Tibial artery (tissue), 4 donors: ENCODE measurements at regions not wholly inside any gene's neighbourhood (a gene's known extent, or its start where the extent isn't known, plus 50 kb on each side); places are given as distances from the start of the nearest gene placed in this dataset.

Source experiments
- DNase-seq, 2 donors: peaks; one replicate each; pipeline ENCODE4 v3.0.0-alpha.2; 2019
- H3K27ac ChIP-seq, 2 donors: fragments of 200-600 bp; sonication (generic) in 1 of 2; 1 replicate in 1 of 2; 2 replicates in 1 of 2; pipeline ENCODE4 v1.5.1; 2018 to 2019; ENCODE audit warnings: mild to moderate bottlenecking in 1 of 2
- H3K27me3 ChIP-seq, 2 donors: fragments of 200-600 bp; sonication (generic) in 1 of 2; one replicate each; pipeline versions ENCODE4 v1.5.1 to v1.6.0; 2016 to 2019
- H3K36me3 ChIP-seq, 3 donors: fragments of 200-600 bp; sonication (generic) in 2 of 3; one replicate each; pipeline ENCODE4 v1.5.1; 2016 to 2019; ENCODE audit warnings: mild to moderate bottlenecking in 2 of 3
- H3K4me1 ChIP-seq, 4 donors: fragments of 200-600 bp; sonication (generic) in 2 of 4; 1 replicate in 3 of 4; 2 replicates in 1 of 4; pipeline ENCODE4 v1.5.1; 2016 to 2019
- H3K4me3 ChIP-seq, 2 donors: fragments of 200-600 bp; sonication (generic) in 1 of 2; 1 replicate in 1 of 2; 2 replicates in 1 of 2; pipeline ENCODE4 v1.5.1; 2018 to 2019; ENCODE audit warnings: mild to moderate bottlenecking in 2 of 2
- H3K9me3 ChIP-seq, 3 donors: fragments of 200-600 bp; sonication (generic) in 1 of 3; one replicate each; pipeline ENCODE4 v1.5.1; 2016 to 2019
- intact Hi-C: fragments of 100-400 bp; cut with DNase I; formaldehyde crosslinking; loops from one replicate; pipeline ENCODE4 v1.15.0; 2023; ENCODE audit warnings: low total_unique reads
- TF ChIP-seq, protein P1 (sequence below), 2 experiments: fragments of 200-600 bp in 1 of 2; fragments of 450-650 bp in 1 of 2; IDR thresholded peaks; one replicate each; pipeline ENCODE4 v1.5.1; 2017 to 2019; ENCODE audit warnings: antibody characterized with exemption in 2 of 2, mild to moderate bottlenecking in 1 of 2, moderate library complexity in 1 of 2

DNA sequence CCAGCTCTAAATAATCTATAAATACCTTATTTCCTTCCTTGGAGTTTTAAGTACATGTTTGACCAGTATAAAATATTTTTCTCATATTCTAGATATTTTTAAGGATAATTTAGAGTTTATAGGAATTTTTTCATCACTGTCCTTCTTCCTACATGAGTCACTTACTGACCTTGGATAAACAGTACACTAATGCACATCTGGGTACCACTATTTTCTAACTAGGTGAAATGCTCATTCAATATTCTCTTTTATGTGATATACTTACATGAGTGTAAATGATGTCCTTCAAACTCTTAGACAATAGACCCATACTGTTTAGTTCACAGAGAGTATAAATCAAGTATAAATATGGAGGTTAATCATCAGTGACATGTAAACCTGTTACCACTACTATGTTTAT is 1574.2 kb upstream of the ACVR2A start:
- no peaks in the 10 kb centered on the region for H3K9me3 ChIP-seq
- TF ChIP-seq, protein P1, sequence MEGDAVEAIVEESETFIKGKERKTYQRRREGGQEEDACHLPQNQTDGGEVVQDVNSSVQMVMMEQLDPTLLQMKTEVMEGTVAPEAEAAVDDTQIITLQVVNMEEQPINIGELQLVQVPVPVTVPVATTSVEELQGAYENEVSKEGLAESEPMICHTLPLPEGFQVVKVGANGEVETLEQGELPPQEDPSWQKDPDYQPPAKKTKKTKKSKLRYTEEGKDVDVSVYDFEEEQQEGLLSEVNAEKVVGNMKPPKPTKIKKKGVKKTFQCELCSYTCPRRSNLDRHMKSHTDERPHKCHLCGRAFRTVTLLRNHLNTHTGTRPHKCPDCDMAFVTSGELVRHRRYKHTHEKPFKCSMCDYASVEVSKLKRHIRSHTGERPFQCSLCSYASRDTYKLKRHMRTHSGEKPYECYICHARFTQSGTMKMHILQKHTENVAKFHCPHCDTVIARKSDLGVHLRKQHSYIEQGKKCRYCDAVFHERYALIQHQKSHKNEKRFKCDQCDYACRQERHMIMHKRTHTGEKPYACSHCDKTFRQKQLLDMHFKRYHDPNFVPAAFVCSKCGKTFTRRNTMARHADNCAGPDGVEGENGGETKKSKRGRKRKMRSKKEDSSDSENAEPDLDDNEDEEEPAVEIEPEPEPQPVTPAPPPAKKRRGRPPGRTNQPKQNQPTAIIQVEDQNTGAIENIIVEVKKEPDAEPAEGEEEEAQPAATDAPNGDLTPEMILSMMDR (IDR thresholded peaks at IDR 0.05), result no peak
- no peaks in the 10 kb centered on the region for H3K4me1 ChIP-seq

DNA sequence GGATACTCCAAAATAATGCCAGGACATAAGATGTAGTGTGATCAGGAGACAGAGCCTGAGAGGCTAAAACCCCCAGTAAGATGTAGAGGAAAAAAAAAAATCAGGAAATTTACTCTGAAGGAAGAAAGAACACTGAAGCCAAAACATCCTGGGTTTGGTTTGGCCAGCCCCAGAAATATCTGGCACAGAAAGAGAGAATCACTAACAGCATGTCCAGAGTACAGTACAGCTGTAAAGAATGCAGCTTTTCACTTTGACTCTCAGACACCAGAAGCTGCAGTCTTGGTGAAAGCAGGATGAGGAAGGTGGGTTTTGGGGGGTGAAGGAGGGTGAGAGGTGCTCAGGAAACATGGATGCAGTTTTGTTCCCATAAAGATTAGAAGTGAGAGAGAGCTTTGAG is 1577.7 kb upstream of the ACVR2A start:
- no peaks in the 10 kb centered on the region for H3K36me3 ChIP-seq
- intact Hi-C loops, result no loop called here
- H3K4me1 ChIP-seq, result no peaks in the 10 kb centered on the region
- no peak overlapping the region for H3K4me3 ChIP-seq
- TF ChIP-seq, protein P1 (IDR thresholded peaks at IDR 0.05), result no peak
- no peaks in the 10 kb centered on the region for H3K9me3 ChIP-seq
- DNase-seq, result no peak
- no peaks in the 10 kb centered on the region for H3K27me3 ChIP-seq
- no peak overlapping the region for H3K27ac ChIP-seq

More for the DNA sequence above, 1574.2 kb upstream of the ACVR2A start:
- H3K27ac ChIP-seq, result no peak overlapping the region
- intact Hi-C loops, result no loop called here
- H3K4me3 ChIP-seq, result no peak overlapping the region
- no peaks in the 10 kb centered on the region for H3K36me3 ChIP-seq
- no peak for DNase-seq
- no peaks in the 10 kb centered on the region for H3K27me3 ChIP-seq

GRCh38 chr2:146265656-146266055 is 1579.2 kb upstream of the ACVR2A start:
- H3K27me3 ChIP-seq, result no peaks in the 10 kb centered on the region
- H3K9me3 ChIP-seq, result no peaks in the 10 kb centered on the region
- H3K4me3 ChIP-seq, result no peak overlapping the region
- H3K36me3 ChIP-seq, result no peaks in the 10 kb centered on the region
- intact Hi-C loops, result no loop called here
- DNase-seq, result no peak
- TF ChIP-seq, protein P1 (IDR thresholded peaks at IDR 0.05), result no peak
- H3K4me1 ChIP-seq, result no peaks in the 10 kb centered on the region
- no peak overlapping the region for H3K27ac ChIP-seq

DNA sequence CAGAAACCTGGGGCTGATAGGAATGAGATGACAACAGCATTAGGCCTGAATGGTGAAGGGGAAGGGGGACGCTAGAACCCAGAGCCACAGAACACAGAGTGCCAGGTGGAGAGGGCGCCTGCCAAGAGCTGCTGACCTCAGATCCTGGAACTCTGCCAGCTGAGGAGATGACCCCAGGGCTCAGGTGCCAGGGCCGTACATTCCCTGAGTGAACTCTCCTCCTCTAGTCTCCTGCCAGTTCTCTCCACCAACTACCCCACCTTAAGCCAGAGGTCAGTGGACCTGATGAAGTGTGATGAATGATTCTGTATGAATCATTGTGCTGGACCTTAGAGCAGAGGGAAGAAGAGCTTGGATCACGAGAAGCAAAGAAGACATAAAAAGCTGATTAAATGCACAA is 1582.2 kb upstream of the ACVR2A start:
- Histone ChIP-seq H3K27ac (no peak overlapping the region), H3K27me3 (no peaks in the 10 kb centered on the region), H3K4me1 (no peaks in the 10 kb centered on the region), H3K36me3 (no peaks in the 10 kb centered on the region), H3K9me3 (no peaks in the 10 kb centered on the region), H3K4me3 (no peak overlapping the region)
- TF ChIP-seq, protein P1 (IDR thresholded peaks at IDR 0.05), result no peak
- intact Hi-C loops, result no loop called here
- no peak for DNase-seq

DNA sequence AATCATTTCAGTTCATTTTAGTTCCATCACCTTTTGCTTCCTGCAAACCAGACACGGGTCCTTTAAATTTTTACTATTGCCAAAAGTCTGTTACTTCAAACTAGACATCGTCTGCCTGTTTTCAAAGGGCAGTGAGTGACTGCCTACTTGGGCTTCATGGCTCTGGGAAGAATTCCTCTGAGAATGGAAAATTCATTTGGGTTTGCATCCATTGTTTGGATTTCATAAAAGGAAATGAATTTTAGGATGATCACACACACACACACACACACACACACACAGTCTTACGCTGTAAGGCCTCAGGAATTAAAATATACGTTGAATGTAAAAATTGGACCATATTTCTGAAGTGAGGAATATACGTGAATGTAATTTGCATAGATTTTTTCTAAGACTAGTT is 1584.3 kb upstream of the ACVR2A start:
- Histone ChIP-seq H3K4me3 (no peak overlapping the region), H3K36me3 (no peaks in the 10 kb centered on the region), H3K27ac (no peak overlapping the region), H3K4me1 (no peaks in the 10 kb centered on the region), H3K27me3 (no peaks in the 10 kb centered on the region), H3K9me3 (no peaks in the 10 kb centered on the region)
- TF ChIP-seq, protein P1 (IDR thresholded peaks at IDR 0.05), result no peak
- no peak for DNase-seq
- intact Hi-C loops, result no loop called here

DNA sequence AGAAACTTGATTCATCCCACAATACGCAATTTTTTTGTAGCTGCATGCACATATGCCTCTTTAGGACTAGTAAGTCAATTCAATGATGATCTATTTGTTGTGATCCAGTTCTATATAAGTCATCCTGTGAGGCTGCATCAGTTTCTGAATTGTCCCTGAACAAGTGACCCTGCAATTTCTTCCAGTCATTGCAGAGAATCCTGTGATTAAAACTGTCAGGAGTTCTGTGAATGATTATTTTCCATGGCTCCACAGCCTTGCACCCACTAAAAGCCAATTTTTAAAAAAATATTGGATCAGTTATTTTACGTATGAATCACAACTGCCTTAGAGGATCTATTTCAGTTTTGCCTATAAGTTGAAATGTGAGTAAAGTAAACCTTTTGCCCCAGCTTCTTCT is 1585.0 kb upstream of the ACVR2A start:
- H3K36me3 ChIP-seq, result no peaks in the 10 kb centered on the region
- H3K27me3 ChIP-seq, result no peaks in the 10 kb centered on the region
- H3K4me1 ChIP-seq, result no peaks in the 10 kb centered on the region
- TF ChIP-seq, protein P1 (IDR thresholded peaks at IDR 0.05), result no peak
- H3K27ac ChIP-seq, result no peak overlapping the region
- no peak for DNase-seq
- H3K4me3 ChIP-seq, result no peak overlapping the region
- H3K9me3 ChIP-seq, result no peaks in the 10 kb centered on the region
- intact Hi-C loops, result no loop called here
